Endothelial cell of umbilical vein (primary cell): ENCODE measurements at regions not wholly inside any gene's neighbourhood (a gene's known extent, or its start where the extent isn't known, plus 50 kb on each side); places are given as distances from the start of the nearest gene placed in this dataset.

ENCODE experiments used
- BruUV-seq: library from RNA; stranded (reverse); fragments of 400-500 nt; replicated peaks from 2 replicates; lab custom pipeline; 2021; lab: Mats Ljungman, UMichigan
- CTCF ChIA-PET: fragments of 300-600, 350-600 bp; sonication (Branson Sonifier 250); formaldehyde crosslinking; loops from one replicate; lab custom pipeline; 2021; ENCODE audit warnings: antibody characterized with exemption, inconsistent platforms; lab: Charles Lee
- POLR2A ChIA-PET: fragments of 300-600, 350-600 bp; sonication (Branson Sonifier 250); formaldehyde crosslinking; loops from one replicate; lab custom pipeline; 2021; ENCODE audit warnings: antibody characterized with exemption, inconsistent platforms; lab: Charles Lee
- DNase-seq: peaks from one replicate; pipeline ENCODE4 v3.0.0-alpha.2; 2011; ENCODE audit warnings: low read depth, low spot score
- FAIRE-seq: peaks from 2 replicates; lab custom pipeline; 2011; peaks lifted over from hg19 to GRCh38; lab: Jason Lieb, UNC
- H2AFZ ChIP-seq: 2 replicates; pipeline ENCODE4 v1.6.0; 2012; ENCODE audit warnings: low read depth, low read length, control low read depth, inconsistent platforms
- H3K27ac ChIP-seq: 2 replicates; pipeline ENCODE4 v1.5.1; 2011; ENCODE audit warnings: low read depth, mild to moderate bottlenecking, control low read depth, low read length, moderate library complexity; ENCODE audit not compliant: insufficient read depth
- H3K27me3 ChIP-seq, 2 experiments: 2 replicates each; pipeline versions ENCODE4 v1.6.0 to v1.6.1; 2011; ENCODE audit warnings: low read length in 2 of 2, mixed read lengths in 1 of 2; ENCODE audit not compliant: control insufficient read depth in 2 of 2, insufficient read depth in 2 of 2
- H3K36me3 ChIP-seq, 2 experiments: 2 replicates in 1 of 2; 3 replicates in 1 of 2; pipeline ENCODE4 v1.5.1; 2011; ENCODE audit warnings: low read length in 2 of 2, mild to moderate bottlenecking in 1 of 2, moderate library complexity in 1 of 2; ENCODE audit not compliant: control insufficient read depth in 2 of 2, insufficient read depth in 2 of 2; ENCODE audit errors: extremely low read depth in 1 of 2
- H3K4me1 ChIP-seq: 3 replicates; pipeline ENCODE4 v1.5.1; 2011; ENCODE audit warnings: mild to moderate bottlenecking, low read length; ENCODE audit not compliant: control insufficient read depth, insufficient read depth; ENCODE audit errors: extremely low read depth
- H3K4me2 ChIP-seq: 2 replicates; pipeline ENCODE4 v1.6.1; 2011; ENCODE audit warnings: low read length, control low read depth, mixed read lengths; ENCODE audit not compliant: insufficient read depth
- H3K4me3 ChIP-seq, 3 experiments: fragments of 200-600 bp in 1 of 3; sonication (generic), shearing (Covaris generic) in 1 of 3; replicated peaks in 1 of 3; 2 replicates each; pipeline ENCODE4 v1.5.1; 2011 to 2016; ENCODE audit warnings: control low read depth in 3 of 3, low read length in 3 of 3, mild to moderate bottlenecking in 2 of 3, inconsistent platforms in 1 of 3, low read depth in 1 of 3, moderate library complexity in 1 of 3; ENCODE audit not compliant: insufficient read depth in 1 of 3
- H3K79me2 ChIP-seq: 2 replicates; pipeline ENCODE4 v1.6.0; 2012; ENCODE audit warnings: low read length, inconsistent platforms; ENCODE audit not compliant: control insufficient read depth, insufficient read depth
- H3K9ac ChIP-seq: replicated peaks from 2 replicates; pipeline ENCODE3; 2011; ENCODE audit warnings: low read length, control low read depth; ENCODE audit not compliant: insufficient read depth; ENCODE audit errors: extremely low read depth
- H3K9me1 ChIP-seq: replicated peaks from 3 replicates; pipeline ENCODE4 v1.6.0; 2011; ENCODE audit warnings: mild to moderate bottlenecking, low read length; ENCODE audit not compliant: control insufficient read depth, insufficient read depth; ENCODE audit errors: extremely low read depth
- H3K9me3 ChIP-seq: replicated peaks from 2 replicates; pipeline ENCODE4 v1.5.1; 2012; ENCODE audit warnings: low read length, inconsistent platforms; ENCODE audit not compliant: control insufficient read depth, insufficient read depth
- H4K20me1 ChIP-seq: replicated peaks from 2 replicates; pipeline ENCODE3; 2011; ENCODE audit warnings: mild to moderate bottlenecking, low read length; ENCODE audit not compliant: control insufficient read depth, insufficient read depth; ENCODE audit errors: extremely low read depth
- CTCF ChIP-seq, 2 donors: IDR thresholded peaks; 1 replicate in 1 of 2; 2 replicates in 1 of 2; pipeline ENCODE4 v1.5.1; 2011; ENCODE audit warnings: low read length in 2 of 2, mild to moderate bottlenecking in 2 of 2, moderate library complexity in 2 of 2, control low read depth in 1 of 2, inconsistent platforms in 1 of 2, low read depth in 1 of 2; ENCODE audit not compliant: insufficient read depth in 1 of 2; ENCODE audit errors: extremely low read depth in 1 of 2
- EZH2 ChIP-seq: IDR thresholded peaks from 2 replicates; pipeline ENCODE4 v1.6.1; 2012; ENCODE audit warnings: borderline replicate concordance, low read depth, mild to moderate bottlenecking, moderate library complexity, low read length, inconsistent platforms; ENCODE audit not compliant: severe bottlenecking
- FOS ChIP-seq: IDR thresholded peaks from 2 replicates; pipeline ENCODE4 v1.6.1; 2011; ENCODE audit warnings: mild to moderate bottlenecking, low read length, moderate library complexity, borderline replicate concordance; ENCODE audit not compliant: insufficient read depth
- GATA2 ChIP-seq: IDR thresholded peaks from 2 replicates; pipeline ENCODE4 v1.7.0; 2011; ENCODE audit warnings: low read depth, mild to moderate bottlenecking, moderate library complexity, mixed read lengths, low read length; ENCODE audit not compliant: insufficient read length, insufficient read depth
- JUN ChIP-seq: IDR thresholded peaks from 2 replicates; pipeline ENCODE4 v1.6.1; 2011; ENCODE audit warnings: borderline replicate concordance, low read depth; ENCODE audit not compliant: insufficient read length, insufficient read depth
- MAX ChIP-seq: IDR thresholded peaks from 2 replicates; pipeline ENCODE4 v1.6.1; 2011; ENCODE audit not compliant: insufficient read depth, insufficient read length
- MYC ChIP-seq: IDR thresholded peaks from one replicate; pipeline ENCODE4 v1.6.1; 2011; ENCODE audit warnings: mild to moderate bottlenecking, low read depth, low read length
- POLR2A ChIP-seq: IDR thresholded peaks from 2 replicates; pipeline ENCODE4 v1.6.1; 2012; ENCODE audit warnings: low read depth, mild to moderate bottlenecking, control low read depth, low read length
- POLR2AphosphoS5 ChIP-seq: IDR thresholded peaks from 2 replicates; pipeline ENCODE4 v1.6.1; 2012; ENCODE audit warnings: low read depth, mild to moderate bottlenecking, control low read depth, low read length, moderate library complexity; ENCODE audit not compliant: insufficient read depth
- dilution Hi-C: fragments of 300-500 bp; cut with MboI; formaldehyde crosslinking; loops from one replicate; pipeline ENCODE4 v1.15.0; 2019; ENCODE audit warnings: low sequenced_read_pairs; ENCODE audit not compliant: extremely low pct_ligation_motif_present
- intact Hi-C: fragments of 100-400 bp; cut with micrococcal nuclease; formaldehyde crosslinking; loops from one replicate; pipeline ENCODE4 v1.10.0; 2022

- H4K20me1 ChIP-seq: no peaks in the 10 kb centered on the region
- CTCF ChIA-PET: no interaction called here
- dilution Hi-C loops: no loop called here
Observed at GRCh38 chr15:72979308-72979707, 73.0 kb upstream of the NEO1 start.

More at GRCh38 chr15:72979308-72979707, 73.0 kb upstream of the NEO1 start:
- H3K9me3 ChIP-seq: no peaks in the 10 kb centered on the region
- peaks cover 0 to 3% of the 10 kb centered on the region in 2 experiments for H3K27me3 ChIP-seq
- no peaks in the 10 kb centered on the region for H3K36me3 ChIP-seq
- FAIRE-seq (no peak), DNase-seq (no peak)
- BruUV-seq: no TSS peak
- no peaks in the 10 kb centered on the region for H3K79me2 ChIP-seq
- H2AFZ ChIP-seq: no peak overlapping the region
- TF ChIP-seq FOS (no peak), CTCF (IDR thresholded peaks at IDR 0.05; ENCODE audit: extremely low read depth in 1 of 2, insufficient read depth in 1 of 2, low read depth in 1 of 2, low read length in 2 of 2) (no peak), MYC (no peak), GATA2 (no peak), POLR2AphosphoS5 (no peak), MAX (no peak), EZH2 (no peak), JUN (no peak), POLR2A (no peak)
- intact Hi-C loops: no loop called here
- H3K9me1 ChIP-seq: no peaks in the 10 kb centered on the region
- H3K4me2 ChIP-seq: no peak overlapping the region
- H3K9ac ChIP-seq: no peak overlapping the region
- POLR2A ChIA-PET: no interaction called here
- no peaks in the 10 kb centered on the region for H3K4me1 ChIP-seq
- H3K4me3 ChIP-seq: no peak overlapping the region
- no peak overlapping the region for H3K27ac ChIP-seq
